T-helper 2 cell (primary cell): ENCODE measurements at regions not wholly inside any gene's neighbourhood (a gene's known extent, or its start where the extent isn't known, plus 50 kb on each side); places are given as distances from the start of the nearest gene placed in this dataset.

Source experiments
- DNase-seq, 5 experiments: peaks; one replicate each; pipeline versions ENCODE4 v3.0.0 to v3.0.0-alpha.2; 2012 to 2022

GRCh38 chr1:201690528-201690927 lies 138.4 kb upstream of the IPO9 start:
- no peak for DNase-seq

- no peak for DNase-seq
Measured at GRCh38 chr1:201691716-201692554, 137.0 kb upstream of the IPO9 start.

- no peak for DNase-seq
Measured at GRCh38 chr1:201692555-201693394, 136.2 kb upstream of the IPO9 start.

GRCh38 chr1:201693890-201694607 lies 134.9 kb upstream of the IPO9 start:
- DNase-seq = no peak

- no peak for DNase-seq
Measured at GRCh38 chr1:201694608-201695335, 134.2 kb upstream of the IPO9 start.

- no peak for DNase-seq
Measured at GRCh38 chr1:201695607-201696006, 133.3 kb upstream of the IPO9 start.

- no peak for DNase-seq
Measured at GRCh38 chr1:201696217-201696761, 132.7 kb upstream of the IPO9 start.

- no peak for DNase-seq
Measured at GRCh38 chr1:201697174-201697573, 131.8 kb upstream of the IPO9 start.

- DNase-seq = no peak
Measured at GRCh38 chr1:201701831-201702230, 127.1 kb upstream of the IPO9 start.

- no peak for DNase-seq
Measured at GRCh38 chr1:201702936-201703335, 126.0 kb upstream of the IPO9 start.

GRCh38 chr1:201703621-201704438 lies 125.1 kb upstream of the IPO9 start:
- DNase-seq = peak in 4 of 5 experiments; percentile 25 to 59 (median 36)

- no peak for DNase-seq
Measured at GRCh38 chr1:201704439-201704792, 124.5 kb upstream of the IPO9 start.

- no peak for DNase-seq
Measured at GRCh38 chr1:201705389-201705788, 123.6 kb upstream of the IPO9 start.

- no peak for DNase-seq
Measured at GRCh38 chr1:201706109-201706508, 122.8 kb upstream of the IPO9 start.

GRCh38 chr1:201707027-201707426 lies 121.9 kb upstream of the IPO9 start:
- no peak for DNase-seq

- DNase-seq = no peak
Measured at GRCh38 chr1:201707656-201708055, 121.3 kb upstream of the IPO9 start.

GRCh38 chr1:201708085-201708512 lies 120.9 kb upstream of the IPO9 start:
- peak in 1 of 5 experiments; percentile 12 for DNase-seq

GRCh38 chr1:201708691-201709090 lies 120.3 kb upstream of the IPO9 start:
- no peak for DNase-seq

GRCh38 chr1:201709564-201710295 lies 119.2 kb upstream of the IPO9 start:
- peak in 4 of 5 experiments; percentile 6 to 44 (median 34) for DNase-seq
